Left kidney (tissue), 1 donor: ENCODE measurements at regions not wholly inside any gene's neighbourhood (a gene's known extent, or its start where the extent isn't known, plus 50 kb on each side); places are given as distances from the start of the nearest gene placed in this dataset.
"Not testable (repeated sequence)": the region's sequence is repeated elsewhere in the genome, so short reads cannot be mapped to it uniquely, and the experiment has no call there.

Experiments
- DNase-seq: peaks from one replicate; pipeline ENCODE4 v3.0.0-alpha.2; 2013

- DNase-seq = no peak
Observed at GRCh38 chr9:83191154-83191553, 128.2 kb upstream of the RASEF start.

DNA sequence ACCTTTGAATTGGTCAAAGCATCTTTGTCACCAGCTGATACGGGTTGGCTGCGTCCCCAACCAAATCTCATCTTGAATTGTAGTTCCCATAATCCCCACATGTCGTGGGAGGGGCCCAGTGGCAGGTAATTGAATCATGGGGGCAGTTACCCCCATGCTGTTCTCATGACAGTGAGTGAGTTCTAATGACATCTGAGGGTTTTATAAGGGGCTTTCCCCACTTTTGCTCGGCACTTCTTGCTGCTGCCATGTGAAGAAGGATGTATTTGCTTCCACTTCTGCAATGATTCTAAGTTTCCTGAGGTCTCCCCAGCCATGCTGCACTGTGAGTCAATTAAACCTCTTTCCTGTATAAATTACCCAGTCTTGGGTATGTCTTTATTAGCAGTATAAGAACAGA lies 126.1 kb upstream of the RASEF start:
- DNase-seq = not testable (repeated sequence)

DNA sequence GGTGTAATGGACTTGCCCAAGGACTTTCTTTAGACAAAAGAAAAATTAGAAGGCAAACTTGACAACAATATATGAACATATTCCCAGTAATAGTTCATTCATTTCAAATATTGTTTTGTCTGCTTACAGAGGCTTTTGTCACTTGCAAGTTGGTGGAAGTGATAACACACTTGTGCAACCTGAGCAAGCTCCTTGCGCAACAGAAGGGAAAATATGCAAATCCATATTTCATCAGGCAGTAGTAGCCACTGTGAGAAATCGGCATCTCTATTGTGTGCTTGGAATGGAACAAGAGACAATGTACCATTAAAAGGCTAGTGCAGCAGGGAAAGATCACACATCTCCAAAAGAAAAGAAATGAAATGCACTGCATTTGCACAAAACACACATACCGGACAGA lies 125.3 kb upstream of the RASEF start:
- no peak for DNase-seq

DNA sequence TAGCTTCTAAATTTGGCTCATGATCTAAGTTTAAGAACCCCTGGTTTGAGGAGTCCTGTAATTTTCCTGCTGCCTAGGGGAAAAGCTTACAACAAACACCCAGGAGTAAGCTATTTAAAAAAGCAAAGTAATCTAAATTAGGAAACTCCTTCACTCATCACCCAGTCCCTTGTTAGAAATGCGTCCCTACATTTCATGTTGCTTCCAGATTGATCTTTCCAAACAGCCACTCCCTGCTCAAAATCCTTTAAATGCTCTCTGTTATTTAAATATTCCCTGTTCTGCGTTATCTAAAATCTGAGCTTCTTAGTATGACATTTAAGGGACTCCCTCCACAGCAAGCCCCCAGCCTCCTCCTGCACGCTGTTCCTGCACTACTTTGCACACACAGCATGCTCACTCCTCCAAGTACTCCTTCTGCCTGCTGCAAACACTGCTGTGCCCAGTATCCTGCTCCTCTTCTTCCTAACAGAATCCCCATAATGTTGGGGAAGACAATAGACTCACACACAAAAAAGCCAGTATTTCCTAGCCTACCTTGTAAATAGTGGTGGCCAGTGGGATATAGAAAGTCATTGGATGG lies 123.3 kb upstream of the RASEF start:
- DNase-seq = no peak

DNA sequence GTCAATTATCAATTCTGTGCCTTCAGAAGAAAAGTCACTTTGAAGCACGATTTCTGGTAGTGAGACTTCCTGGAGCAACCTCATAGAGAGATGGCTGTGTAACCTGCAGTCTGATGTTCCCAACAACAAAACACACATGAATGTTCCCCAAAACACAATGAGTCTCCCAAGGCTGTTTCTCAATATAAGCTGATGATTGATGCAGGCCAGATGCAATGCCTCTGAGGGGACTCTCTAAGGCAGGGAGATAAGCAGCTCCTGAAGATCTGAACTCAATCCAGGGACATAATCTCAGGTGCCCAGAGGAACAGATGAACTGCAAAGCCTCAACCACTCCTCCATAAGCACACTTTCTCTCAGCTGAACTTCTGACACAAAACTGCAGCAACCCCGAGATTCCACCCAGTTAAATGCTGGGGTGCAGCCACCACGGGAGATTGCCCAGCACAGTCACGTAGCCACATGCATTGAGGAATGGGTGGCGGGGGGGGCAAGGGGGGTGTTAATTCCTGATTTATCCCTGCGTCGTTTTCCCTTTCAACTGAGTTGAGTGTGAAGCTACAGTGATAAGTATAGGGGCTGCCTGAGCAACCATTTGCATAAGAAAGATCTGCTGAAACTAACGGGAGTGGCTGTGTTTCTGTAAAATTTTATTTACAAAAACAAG lies 122.7 kb upstream of the RASEF start:
- no peak for DNase-seq

- DNase-seq = no peak
Observed at GRCh38 chr9:83183621-83184020, 120.7 kb upstream of the RASEF start.

DNA sequence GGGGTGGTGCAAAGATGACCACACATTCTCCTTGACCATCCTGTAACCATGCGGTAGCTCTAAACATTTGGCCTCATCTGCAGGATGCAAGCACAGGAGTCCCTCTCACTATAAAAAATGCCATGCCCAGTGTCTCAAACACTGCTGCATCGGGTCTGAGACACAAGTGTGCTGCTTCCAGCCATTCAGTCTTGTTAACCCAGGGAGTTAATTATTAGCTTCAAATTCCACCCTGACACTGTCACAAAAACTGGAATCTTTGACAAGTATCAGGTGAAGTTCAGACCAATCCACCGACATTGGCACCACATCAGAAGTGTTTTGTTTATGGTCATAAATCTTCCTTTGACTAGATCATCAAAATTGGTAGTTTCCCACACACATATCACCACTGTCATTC lies 119.1 kb upstream of the RASEF start:
- DNase-seq = peak; percentile 11

DNA sequence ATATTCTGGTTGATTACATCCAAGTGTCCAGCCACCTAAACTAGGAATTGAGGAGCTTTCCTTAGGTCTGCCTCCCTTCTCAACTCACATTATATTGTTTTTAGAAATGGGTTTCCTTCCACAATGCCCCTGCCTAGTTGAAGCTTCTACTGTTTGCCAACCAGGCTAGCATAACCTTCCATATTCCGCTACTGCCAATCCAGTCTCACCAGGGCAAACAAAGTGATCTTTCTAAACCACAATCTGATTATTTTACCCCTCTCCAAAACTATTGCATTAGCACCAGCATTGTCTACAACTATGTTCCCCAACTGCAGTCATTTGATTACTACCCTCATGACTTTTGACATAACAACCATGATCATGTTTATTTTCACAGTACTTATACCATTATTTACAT lies 115.8 kb upstream of the RASEF start:
- no peak for DNase-seq

GRCh38 chr9:83177747-83178146 lies 114.8 kb upstream of the RASEF start:
- no peak for DNase-seq

DNA sequence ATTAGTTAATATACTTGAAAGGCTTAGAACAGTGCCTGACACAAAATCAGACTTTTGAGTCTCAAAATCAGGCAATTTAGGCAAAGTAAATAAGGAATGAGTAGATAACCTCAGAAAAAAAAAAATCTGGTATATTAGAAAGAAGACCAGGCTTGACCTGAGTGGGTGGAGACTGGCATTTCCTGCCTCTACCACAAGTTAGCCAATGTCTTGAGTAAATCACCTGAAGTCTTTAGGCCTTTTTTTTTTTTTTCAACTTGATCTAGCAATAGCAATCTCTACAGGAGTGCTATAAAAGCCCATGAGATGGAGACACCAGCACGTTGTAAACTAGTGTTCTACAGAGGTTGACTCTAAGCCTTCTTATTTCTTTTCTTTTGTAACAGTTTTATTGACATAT lies 104.2 kb upstream of the RASEF start:
- DNase-seq = no peak

GRCh38 chr9:83166372-83166771 lies 103.4 kb upstream of the RASEF start:
- peak; percentile 51 for DNase-seq

GRCh38 chr9:83155733-83156132 lies 92.8 kb upstream of the RASEF start:
- no peak for DNase-seq

- no peak for DNase-seq
Observed at GRCh38 chr9:83154821-83155220, 91.9 kb upstream of the RASEF start.

- DNase-seq = no peak
Observed at GRCh38 chr9:83154087-83154736, 91.3 kb upstream of the RASEF start.

- DNase-seq = no peak
Observed at GRCh38 chr9:83153030-83153429, 90.1 kb upstream of the RASEF start.

DNA sequence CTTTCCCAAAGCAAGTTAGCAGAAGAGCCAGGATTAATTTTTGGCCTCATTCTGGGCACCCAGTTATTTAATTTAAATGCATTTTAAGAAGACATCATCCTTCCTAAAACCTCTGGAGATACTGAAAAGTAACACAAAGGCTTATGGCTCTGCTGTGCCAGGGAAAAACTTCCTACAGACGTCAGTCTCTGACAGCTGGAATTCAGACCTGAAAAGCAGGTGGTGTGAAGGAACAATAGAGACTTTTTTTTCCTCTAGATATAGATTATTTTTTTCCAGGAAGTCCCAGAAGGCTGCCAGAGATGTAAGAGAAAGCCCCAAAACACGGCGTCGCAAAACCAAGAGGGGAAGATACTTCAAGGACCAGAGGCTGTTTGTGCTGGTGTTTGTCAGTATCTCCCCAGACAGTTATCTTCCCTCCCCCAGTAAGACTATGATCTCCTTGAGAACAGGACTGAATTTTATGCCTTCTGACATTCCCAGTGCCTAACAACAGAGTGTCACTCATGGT lies 88.7 kb upstream of the RASEF start:
- DNase-seq = no peak

GRCh38 chr9:83147315-83148149 lies 84.6 kb upstream of the RASEF start:
- DNase-seq = no peak

DNA sequence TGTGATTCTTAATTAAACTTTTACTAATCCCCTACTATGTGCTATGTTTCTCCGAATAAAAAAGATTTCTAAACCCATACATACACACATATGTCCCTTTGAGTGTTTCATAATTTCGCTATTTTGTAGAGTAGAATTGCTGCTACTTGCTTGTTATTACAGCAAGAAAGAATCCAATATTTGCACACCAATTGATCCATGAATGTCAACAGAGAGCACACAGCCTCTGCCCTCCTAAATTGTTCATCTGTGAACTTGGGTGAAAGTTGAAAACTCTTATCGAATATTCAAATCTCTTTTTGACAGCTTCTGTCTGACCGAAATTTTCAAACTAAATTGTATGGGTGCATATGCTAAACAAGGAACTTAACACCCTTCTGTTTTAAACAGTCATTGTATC lies 83.4 kb upstream of the RASEF start:
- DNase-seq = no peak

DNA sequence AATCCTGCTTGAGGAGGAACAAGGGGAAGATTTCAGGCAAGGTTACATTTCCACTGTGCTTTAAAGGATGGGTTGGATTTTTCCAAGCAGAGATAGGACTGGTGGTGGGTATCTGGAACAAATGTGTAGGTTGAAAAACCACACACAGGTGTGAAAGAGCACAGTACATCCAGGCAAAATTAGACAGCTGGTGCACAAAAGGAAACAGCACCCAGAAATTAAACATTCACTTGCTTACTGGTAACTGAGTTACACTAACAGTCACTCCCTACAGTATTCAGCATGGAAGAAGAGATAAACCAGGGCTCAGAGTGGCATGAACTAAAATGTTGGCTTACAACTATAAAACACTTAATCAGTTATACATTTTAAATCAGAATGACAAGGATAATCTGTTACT lies 81.5 kb upstream of the RASEF start:
- DNase-seq = no peak

GRCh38 chr9:83142389-83142788 lies 79.4 kb upstream of the RASEF start:
- no peak for DNase-seq

DNA sequence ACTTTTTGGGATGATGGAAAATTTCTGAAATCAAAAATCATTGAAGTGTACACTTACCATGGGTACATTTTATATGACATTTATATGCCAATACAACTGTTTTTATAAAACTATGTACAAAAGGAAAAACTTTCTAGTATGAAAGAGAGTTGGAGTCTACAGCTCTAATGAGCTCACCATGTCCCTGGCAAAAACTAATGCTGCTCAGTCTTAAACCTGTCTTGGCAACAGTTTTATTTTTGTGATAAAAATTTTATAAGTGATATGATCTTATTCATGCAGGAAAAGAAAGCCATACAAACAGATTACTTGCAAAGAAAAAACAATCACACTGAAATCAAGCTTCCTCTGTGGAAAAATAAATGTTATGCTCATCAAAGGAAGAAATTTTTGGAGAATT lies 78.9 kb upstream of the RASEF start:
- no peak for DNase-seq

- DNase-seq = no peak
Observed at GRCh38 chr9:83140061-83140460, 77.1 kb upstream of the RASEF start.
